HepG2 (cell line): ENCODE measurements at regions not wholly inside any gene's neighbourhood (a gene's known extent, or its start where the extent isn't known, plus 50 kb on each side); places are given as distances from the start of the nearest gene placed in this dataset.

Experiments
- ATAC-seq: fragments of 200-7000 bp; cut with Tn5 transposase; 3 replicates; pipeline ENCODE4 v1.9.1; 2020; ENCODE audit warnings: mild to moderate bottlenecking, moderate library complexity
- BruUV-seq: library from RNA; stranded (reverse); fragments of 400-500 nt; replicated peaks from 2 replicates; lab custom pipeline; 2021; lab: Mats Ljungman, UMichigan
- CTCF ChIA-PET: fragments of 300-600 bp; formaldehyde crosslinking; extraction: SDS; loops from one replicate; lab custom pipeline; 2021; ENCODE audit warnings: low total read pairs, inconsistent platforms, low intra/inter-chr PET ratio; lab: Yijun Ruan, JAX
- POLR2A ChIA-PET: fragments of 350-600 bp; sonication (Branson Sonifier 250); formaldehyde crosslinking; loops from one replicate; lab custom pipeline; 2020; ENCODE audit warnings: antibody characterized with exemption, inconsistent platforms; lab: Yijun Ruan, JAX
- DNase-seq: peaks from one replicate; pipeline ENCODE4 v3.0.0-alpha.2; 2015; ENCODE audit warnings: low spot score
- FAIRE-seq: peaks from 3 replicates; lab custom pipeline; 2011; peaks lifted over from hg19 to GRCh38; lab: Jason Lieb, UNC
- H2AFZ ChIP-seq: one replicate; pipeline ENCODE4 v1.6.1; 2011; ENCODE audit warnings: low read length, inconsistent platforms
- H3K27ac ChIP-seq: fragments of 300-600 bp; 3 replicates; pipeline ENCODE4 v1.8.0; 2011; ENCODE audit warnings: mixed run types, mild to moderate bottlenecking, mixed read lengths, low read length, inconsistent platforms; ENCODE audit not compliant: insufficient read depth; ENCODE audit errors: extremely low read length
- H3K27me3 ChIP-seq, 2 experiments: fragments of 200-600 bp in 1 of 2; 2 replicates in 1 of 2; 3 replicates in 1 of 2; pipeline versions ENCODE4 v1.6.0 to v1.8.0; 2011; ENCODE audit warnings: low read length in 2 of 2, mild to moderate bottlenecking in 2 of 2, moderate library complexity in 2 of 2, inconsistent platforms in 1 of 2; ENCODE audit not compliant: insufficient read depth in 2 of 2, control insufficient read depth in 1 of 2
- H3K36me3 ChIP-seq, 2 experiments: fragments of 200-600 bp in 1 of 2; replicated peaks in 1 of 2; 2 replicates in 1 of 2; 3 replicates in 1 of 2; pipeline versions ENCODE4 v1.5.1 to v1.8.0; 2011; ENCODE audit warnings: low read length in 2 of 2, inconsistent platforms in 1 of 2; ENCODE audit not compliant: insufficient read depth in 2 of 2, control insufficient read depth in 1 of 2
- H3K4me1 ChIP-seq: 2 replicates; pipeline ENCODE4 v1.5.1; 2012; ENCODE audit warnings: low read length, inconsistent platforms; ENCODE audit not compliant: insufficient read depth
- H3K4me2 ChIP-seq: 2 replicates; pipeline ENCODE4 v1.6.0; 2011; ENCODE audit warnings: low read depth, low read length, inconsistent platforms
- H3K4me3 ChIP-seq, 3 experiments: fragments of 200-600 bp in 1 of 3; sonication (generic), shearing (Covaris generic) in 1 of 3; replicated peaks in 1 of 3; 2 replicates each; pipeline ENCODE4 v1.5.1; 2011 to 2016; ENCODE audit warnings: low read length in 3 of 3, inconsistent platforms in 2 of 3, low read depth in 2 of 3, mild to moderate bottlenecking in 2 of 3, control low read depth in 1 of 3, mixed read lengths in 1 of 3; ENCODE audit not compliant: insufficient read depth in 1 of 3
- H3K79me2 ChIP-seq: one replicate; pipeline ENCODE4 v1.6.1; 2011; ENCODE audit warnings: low read length, inconsistent platforms; ENCODE audit not compliant: insufficient read depth
- H3K9ac ChIP-seq: 2 replicates; pipeline ENCODE4 v1.6.0; 2011; ENCODE audit warnings: mild to moderate bottlenecking, low read depth, low read length, inconsistent platforms; ENCODE audit not compliant: insufficient read depth
- H3K9me3 ChIP-seq: 2 replicates; pipeline ENCODE4 v1.5.1; 2012; ENCODE audit warnings: mild to moderate bottlenecking, low read length
- H4K20me1 ChIP-seq: 2 replicates; pipeline ENCODE4 v1.6.0; 2011; ENCODE audit warnings: inconsistent platforms, mild to moderate bottlenecking, low read length, moderate library complexity; ENCODE audit not compliant: insufficient read depth
- AHR ChIP-seq: IDR thresholded peaks from 2 replicates; pipeline ENCODE4 v1.6.1; 2018; ENCODE audit warnings: missing genetic modification reagents, missing compliant biosample characterization
- EEA1 ChIP-seq: sonication (generic); formaldehyde crosslinking; IDR thresholded peaks from 2 replicates; pipeline ENCODE4 v1.5.1; 2020; ENCODE audit warnings: mild to moderate bottlenecking, missing genetic modification reagents, borderline replicate concordance
- EP300 ChIP-seq, 3 experiments: sonication (generic) in 1 of 3; formaldehyde crosslinking in 1 of 3; IDR thresholded peaks; 2 replicates each; pipeline versions ENCODE4 v1.5.1 to v1.6.1; 2011 to 2020; ENCODE audit warnings: low read depth in 2 of 3, low read length in 2 of 3, borderline replicate concordance in 1 of 3, improper control_type of control experiment in 1 of 3, mild to moderate bottlenecking in 1 of 3, missing genetic modification reagents in 1 of 3, moderate library complexity in 1 of 3
- HCFC1 ChIP-seq: fragments of 150-350 bp; IDR thresholded peaks from 2 replicates; pipeline ENCODE4 v1.6.1; 2014; ENCODE audit warnings: low read depth, low read length
- KAT7 ChIP-seq: IDR thresholded peaks from 2 replicates; pipeline ENCODE4 v1.6.1; 2018; ENCODE audit warnings: borderline replicate concordance, missing compliant biosample characterization
- MIER2 ChIP-seq: IDR thresholded peaks from 2 replicates; pipeline ENCODE4 v1.6.1; 2016; ENCODE audit warnings: missing biosample characterization, missing genetic modification reagents
- POLR2G ChIP-seq: fragments of 200-400 bp; formaldehyde crosslinking; IDR thresholded peaks from 2 replicates; pipeline ENCODE4 v1.6.1; 2018; ENCODE audit warnings: mild to moderate bottlenecking, low read depth, low read length, moderate library complexity
- RARA ChIP-seq: IDR thresholded peaks from 2 replicates; pipeline ENCODE4 v1.6.1; 2016; ENCODE audit warnings: missing genetic modification reagents, missing compliant biosample characterization
- RFX1 ChIP-seq: fragments of 450-650 bp; IDR thresholded peaks from 2 replicates; pipeline ENCODE4 v1.6.1; 2017
- SMARCE1 ChIP-seq: fragments of 450-650 bp; IDR thresholded peaks from 2 replicates; pipeline ENCODE4 v1.6.1; 2017; ENCODE audit warnings: borderline replicate concordance
- SP140L ChIP-seq: sonication (generic); formaldehyde crosslinking; IDR thresholded peaks from 2 replicates; pipeline ENCODE4 v1.4.0; 2020; ENCODE audit warnings: missing genetic modification reagents, borderline replicate concordance
- TERF1 ChIP-seq: sonication (generic); formaldehyde crosslinking; IDR thresholded peaks from 2 replicates; pipeline ENCODE4 v1.8.0; 2022; ENCODE audit warnings: mild to moderate bottlenecking, missing genetic modification reagents, moderate library complexity
- ZFP37 ChIP-seq: sonication (generic); formaldehyde crosslinking; IDR thresholded peaks from 2 replicates; pipeline ENCODE4 v1.4.0; 2020; ENCODE audit warnings: missing genetic modification reagents, borderline replicate concordance
- WGBS: methylation state at CpG from one replicate; pipeline ENCODE4 v1.1.6; 2017; ENCODE audit warnings: low lambda C conversion rate; 5-methylcytosine and 5-hydroxymethylcytosine counted together
- in situ Hi-C: cut with HindIII; loops from 2 replicates; pipeline ENCODE4 v1.10.0; 2017; ENCODE audit warnings: low pct_unique_long_range_greater_than_20kb; ENCODE audit not compliant: extremely low pct_ligation_motif_present
- intact Hi-C: fragments of 100-400 bp; cut with micrococcal nuclease; formaldehyde crosslinking; loops from one replicate; pipeline ENCODE4 v1.10.0; 2022; ENCODE audit not compliant: unreplicated experiment
- TF ChIP-seq, protein P1 (sequence below): sonication (generic); formaldehyde crosslinking; IDR thresholded peaks from 2 replicates; pipeline ENCODE4 v1.8.1; 2023; ENCODE audit warnings: mild to moderate bottlenecking, missing genetic modification reagents, borderline replicate concordance
- TF ChIP-seq, protein P2 (sequence below): sonication (generic); formaldehyde crosslinking; IDR thresholded peaks from 2 replicates; pipeline ENCODE4 v1.5.0; 2020; ENCODE audit warnings: mild to moderate bottlenecking, missing genetic modification reagents
- TF ChIP-seq, protein P3 (sequence below): sonication (generic); formaldehyde crosslinking; IDR thresholded peaks from 2 replicates; pipeline ENCODE4 v1.8.1; 2023; ENCODE audit warnings: mild to moderate bottlenecking, missing genetic modification reagents

DNA sequence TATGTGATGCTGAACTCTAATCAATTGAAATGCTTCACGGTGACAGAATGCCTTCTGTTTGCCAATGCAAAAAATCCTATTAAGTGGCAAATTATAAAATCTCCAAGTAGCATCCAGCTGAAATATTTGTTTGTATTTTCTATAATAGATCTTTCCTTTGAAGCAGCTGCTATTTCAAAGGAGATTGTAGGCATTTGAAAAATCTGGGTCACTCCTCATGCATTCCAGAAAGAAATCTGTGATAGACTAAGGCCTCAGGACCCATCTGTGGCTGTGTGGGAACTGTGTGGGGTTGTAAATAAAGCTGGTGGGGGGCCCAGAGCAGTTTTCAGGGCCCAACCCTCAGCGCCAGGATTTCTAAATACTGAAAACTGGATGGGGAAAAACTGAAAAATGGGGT, 216.9 kb upstream of the ARG1 start:
- no peaks in the 10 kb centered on the region for H4K20me1 ChIP-seq
- H3K9ac ChIP-seq, result no peak overlapping the region
- no peaks in the 10 kb centered on the region for H3K4me1 ChIP-seq
- intact Hi-C loops (no loop called here), in situ Hi-C loops (no loop called here)
- peaks cover 0 to 8% of the 10 kb centered on the region in 2 experiments; a peak in 1 of 5 replicates for H3K27me3 ChIP-seq
- no TSS peak for BruUV-seq
- POLR2A ChIA-PET, result no interaction called here
- no peak for ATAC-seq
- H3K27ac ChIP-seq, result no peak overlapping the region
- no peak overlapping the region for H3K4me2 ChIP-seq
- no peak for TF ChIP-seq TERF1 (CRISPR knock-in tag)
- TF ChIP-seq ZFP37, result no peak
- no peak for TF ChIP-seq HCFC1
- TF ChIP-seq EEA1 (CRISPR knock-in tag), result no peak
- TF ChIP-seq, protein P1, sequence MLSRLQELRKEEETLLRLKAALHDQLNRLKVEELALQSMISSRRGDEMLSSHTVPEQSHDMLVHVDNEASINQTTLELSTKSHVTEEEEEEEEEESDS, result no peak
- TF ChIP-seq MIER2 (CRISPR knock-in tag), result no peak
- no peak for TF ChIP-seq SP140L
- H3K9me3 ChIP-seq, result no peaks in the 10 kb centered on the region
- no peaks in the 10 kb centered on the region for H3K79me2 ChIP-seq
- no peak for FAIRE-seq
- 16% methylated on average over 2 of the region's 2 CpGs for WGBS
- no peak overlapping the region for H3K4me3 ChIP-seq
- H2AFZ ChIP-seq, result no peak overlapping the region
- no peaks in the 10 kb centered on the region for H3K36me3 ChIP-seq
- DNase-seq, result no peak
- CTCF ChIA-PET, result no interaction called here

DNA sequence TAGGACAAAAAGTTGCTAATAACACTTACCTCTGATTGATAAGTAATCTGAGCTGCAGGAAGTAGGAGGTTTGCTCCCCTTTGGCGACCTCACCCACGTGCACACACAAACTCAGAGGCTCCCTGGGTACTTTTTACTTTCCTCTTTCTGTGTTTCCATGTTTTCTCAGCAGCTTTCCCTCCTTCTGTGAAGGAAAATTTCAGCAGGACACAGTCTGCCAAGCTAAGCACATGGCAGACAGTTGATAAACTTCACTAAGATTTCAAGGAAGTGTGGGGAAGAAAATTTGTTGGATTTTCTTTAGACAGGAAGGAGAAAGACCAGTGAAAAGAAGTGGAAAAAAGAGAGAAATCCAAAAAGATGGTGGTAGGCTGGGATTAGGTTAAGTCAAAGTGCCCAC, 215.5 kb upstream of the ARG1 start:
- Histone ChIP-seq H3K27me3 (peaks cover 0 to 8% of the 10 kb centered on the region in 2 experiments; a peak in 1 of 5 replicates), H3K9me3 (no peaks in the 10 kb centered on the region), H2AFZ (no peak overlapping the region), H3K9ac (no peak overlapping the region), H3K4me3 (no peak overlapping the region), H3K27ac (no peak overlapping the region), H3K4me1 (no peaks in the 10 kb centered on the region), H3K79me2 (no peaks in the 10 kb centered on the region), H3K4me2 (no peak overlapping the region), H3K36me3 (no peaks in the 10 kb centered on the region), H4K20me1 (no peaks in the 10 kb centered on the region)
- intact Hi-C loops, result no loop called here
- CTCF ChIA-PET, result no interaction called here
- WGBS, result 0% methylated on average over 2 of the region's 2 CpGs
- FAIRE-seq (no peak), DNase-seq (no peak), ATAC-seq (no peak)
- in situ Hi-C loops, result no loop called here
- BruUV-seq, result no TSS peak
- POLR2A ChIA-PET, result no interaction called here
- TF ChIP-seq RFX1 (no peak), SMARCE1 (no peak), EP300 (IDR thresholded peaks at IDR 0.05; ENCODE audit: low read depth in 2 of 2, low read length in 2 of 2) (no peak), EP300 (CRISPR knock-in tag; IDR thresholded peaks at IDR 0.05; ENCODE audit: borderline replicate concordance) (no peak), KAT7 (no peak), RARA (CRISPR knock-in tag) (no peak), POLR2G (no peak), AHR (CRISPR knock-in tag) (no peak)
- TF ChIP-seq, protein P2, sequence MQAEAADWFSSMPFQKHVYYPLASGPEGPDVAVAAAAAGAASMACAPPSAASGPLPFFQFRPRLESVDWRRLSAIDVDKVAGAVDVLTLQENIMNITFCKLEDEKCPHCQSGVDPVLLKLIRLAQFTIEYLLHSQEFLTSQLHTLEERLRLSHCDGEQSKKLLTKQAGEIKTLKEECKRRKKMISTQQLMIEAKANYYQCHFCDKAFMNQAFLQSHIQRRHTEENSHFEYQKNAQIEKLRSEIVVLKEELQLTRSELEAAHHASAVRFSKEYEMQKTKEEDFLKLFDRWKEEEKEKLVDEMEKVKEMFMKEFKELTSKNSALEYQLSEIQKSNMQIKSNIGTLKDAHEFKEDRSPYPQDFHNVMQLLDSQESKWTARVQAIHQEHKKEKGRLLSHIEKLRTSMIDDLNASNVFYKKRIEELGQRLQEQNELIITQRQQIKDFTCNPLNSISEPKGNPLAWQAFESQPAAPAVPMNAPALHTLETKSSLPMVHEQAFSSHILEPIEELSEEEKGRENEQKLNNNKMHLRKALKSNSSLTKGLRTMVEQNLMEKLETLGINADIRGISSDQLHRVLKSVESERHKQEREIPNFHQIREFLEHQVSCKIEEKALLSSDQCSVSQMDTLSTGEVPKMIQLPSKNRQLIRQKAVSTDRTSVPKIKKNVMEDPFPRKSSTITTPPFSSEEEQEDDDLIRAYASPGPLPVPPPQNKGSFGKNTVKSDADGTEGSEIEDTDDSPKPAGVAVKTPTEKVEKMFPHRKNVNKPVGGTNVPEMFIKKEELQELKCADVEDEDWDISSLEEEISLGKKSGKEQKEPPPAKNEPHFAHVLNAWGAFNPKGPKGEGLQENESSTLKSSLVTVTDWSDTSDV (CRISPR knock-in tag), result no peak
- TF ChIP-seq, protein P3, sequence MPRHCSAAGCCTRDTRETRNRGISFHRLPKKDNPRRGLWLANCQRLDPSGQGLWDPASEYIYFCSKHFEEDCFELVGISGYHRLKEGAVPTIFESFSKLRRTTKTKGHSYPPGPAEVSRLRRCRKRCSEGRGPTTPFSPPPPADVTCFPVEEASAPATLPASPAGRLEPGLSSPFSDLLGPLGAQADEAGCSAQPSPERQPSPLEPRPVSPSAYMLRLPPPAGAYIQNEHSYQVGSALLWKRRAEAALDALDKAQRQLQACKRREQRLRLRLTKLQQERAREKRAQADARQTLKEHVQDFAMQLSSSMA (CRISPR knock-in tag), result no peak
